GM12872 (cell line): ENCODE measurements at regions not wholly inside any gene's neighbourhood (a gene's known extent, or its start where the extent isn't known, plus 50 kb on each side); places are given as distances from the start of the nearest gene placed in this dataset.

ENCODE experiments used
- CTCF ChIP-seq: IDR thresholded peaks from 3 replicates; pipeline ENCODE4 v1.5.1; 2011; ENCODE audit warnings: low read depth, mild to moderate bottlenecking, low read length, moderate library complexity; ENCODE audit not compliant: insufficient read depth

GRCh38 chr2:52036024-52036423 is 1004.1 kb upstream of the NRXN1 start:
- no peak for TF ChIP-seq CTCF

GRCh38 chr2:52035391-52035790 is 1003.5 kb upstream of the NRXN1 start:
- TF ChIP-seq CTCF: no peak

GRCh38 chr2:52034706-52035105 is 1002.8 kb upstream of the NRXN1 start:
- no peak for TF ChIP-seq CTCF

GRCh38 chr2:52022006-52022405 is 990.1 kb upstream of the NRXN1 start:
- TF ChIP-seq CTCF: no peak

GRCh38 chr2:52017646-52018235 is 985.8 kb upstream of the NRXN1 start:
- no peak for TF ChIP-seq CTCF

- no peak for TF ChIP-seq CTCF
Measured at GRCh38 chr2:52000151-52000855, 968.4 kb upstream of the NRXN1 start.

- no peak for TF ChIP-seq CTCF
Measured at GRCh38 chr2:51998890-51999289, 967.0 kb upstream of the NRXN1 start.
